ENCODE measurements at regions not wholly inside any gene's neighbourhood (a gene's known extent, or its start where the extent isn't known, plus 50 kb on each side); places are given as distances from the start of the nearest gene placed in this dataset.
"Not testable (repeated sequence)": the region's sequence is repeated elsewhere in the genome, so short reads cannot be mapped to it uniquely, and the experiment has no call there.

GRCh38 chr4:184280137-184280536 is 62.5 kb upstream of the ENPP6 start:
- DNase-seq = no peak

- no peak for DNase-seq
Observed at GRCh38 chr4:184279496-184280061, 61.9 kb upstream of the ENPP6 start.

- DNase-seq = not testable (repeated sequence)
Observed at GRCh38 chr4:184277769-184278168, 60.1 kb upstream of the ENPP6 start.

DNA sequence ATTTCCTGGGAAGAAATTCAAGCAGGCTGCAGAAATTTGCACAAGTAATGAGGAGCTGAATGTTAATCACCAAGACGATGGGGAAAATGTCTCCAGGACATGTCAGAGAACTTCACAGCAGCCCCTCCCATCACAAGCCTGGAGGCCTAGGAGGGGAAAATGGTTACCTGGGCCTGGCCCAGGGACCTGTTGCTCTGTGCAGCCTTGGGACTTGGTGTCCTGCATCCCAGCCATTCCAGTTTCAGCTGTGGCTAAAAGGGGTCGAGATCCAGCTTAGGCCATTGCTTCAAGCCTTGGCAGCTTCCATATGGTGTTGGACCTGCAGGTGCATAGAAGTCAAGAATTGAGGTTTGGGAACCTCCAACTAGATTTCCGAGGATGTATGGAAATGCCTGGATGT is 59.3 kb upstream of the ENPP6 start:
- not testable (repeated sequence) for DNase-seq

DNA sequence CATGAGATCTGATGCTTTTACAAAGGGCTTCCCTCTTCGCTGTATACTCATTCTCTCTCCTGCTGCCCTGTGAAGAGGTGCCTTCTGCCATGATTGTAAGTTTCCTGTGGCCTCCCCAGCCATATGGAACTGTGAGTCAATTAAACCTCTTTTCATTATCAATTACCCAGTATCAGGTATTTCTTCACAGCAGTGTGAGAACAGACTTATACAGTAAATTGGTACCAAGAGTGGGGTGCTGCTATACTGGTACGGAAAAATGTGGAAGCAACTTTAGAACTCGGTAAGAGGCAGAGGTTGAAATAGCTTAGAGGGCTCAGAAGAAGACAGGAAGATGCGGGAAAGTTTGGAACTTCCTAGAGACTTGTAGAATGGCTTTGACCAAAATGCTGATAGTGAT is 58.7 kb upstream of the ENPP6 start:
- not testable (repeated sequence) for DNase-seq

GRCh38 chr4:184275766-184276165 is 58.1 kb upstream of the ENPP6 start:
- DNase-seq = no peak

- no peak for DNase-seq
Observed at GRCh38 chr4:184274286-184274951, 56.7 kb upstream of the ENPP6 start.

DNA sequence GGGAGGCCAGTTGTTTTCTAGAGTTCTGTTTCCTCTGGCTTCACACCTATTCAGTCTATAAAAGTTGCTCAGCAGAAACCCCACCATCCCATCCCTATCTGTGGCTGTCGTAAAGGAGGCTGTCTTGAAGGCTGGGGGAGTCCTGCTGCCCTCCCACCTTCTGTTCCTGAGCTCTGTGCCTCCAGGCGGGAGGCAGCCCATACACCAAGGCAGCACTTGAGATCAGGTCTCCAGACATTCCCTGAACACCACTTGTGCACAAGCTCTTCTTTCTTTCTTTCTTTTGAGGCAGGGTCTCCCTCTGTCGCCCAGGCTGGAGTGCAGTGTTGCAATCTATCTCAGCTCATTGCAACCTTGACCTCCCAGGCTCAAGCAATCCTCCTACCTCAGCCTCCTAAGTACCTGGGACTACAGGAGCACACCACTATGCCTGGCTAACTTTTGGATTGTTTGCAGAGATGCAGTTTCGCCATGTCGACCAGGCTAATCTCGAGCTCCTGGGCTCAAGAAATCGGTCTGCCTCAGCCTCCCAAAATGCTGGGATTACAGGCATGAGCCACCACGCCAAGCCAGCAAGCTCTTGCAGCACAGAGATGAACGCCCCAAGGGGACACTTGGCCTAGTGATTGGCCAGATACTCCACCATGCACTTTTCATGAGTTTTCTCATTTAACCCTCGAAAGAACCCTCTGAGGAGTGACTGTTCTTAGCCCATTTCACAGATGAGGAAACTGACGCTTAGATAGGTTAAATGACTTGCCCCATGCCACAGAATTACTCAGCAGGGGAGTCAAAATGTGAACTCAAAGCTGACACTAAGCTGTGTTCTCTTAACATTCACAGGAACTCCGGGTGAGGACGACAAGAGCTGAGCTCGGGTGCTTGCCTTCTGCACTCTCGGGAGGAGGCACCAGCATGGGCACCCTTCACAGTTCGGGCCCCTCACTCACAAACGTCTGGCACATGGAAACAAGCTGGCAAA is 55.8 kb upstream of the ENPP6 start:
- DNase-seq = no peak

- DNase-seq = no peak
Observed at GRCh38 chr4:184270808-184271413, 53.2 kb upstream of the ENPP6 start.

GRCh38 chr4:184269879-184270430 is 52.3 kb upstream of the ENPP6 start:
- no peak for DNase-seq

DNA sequence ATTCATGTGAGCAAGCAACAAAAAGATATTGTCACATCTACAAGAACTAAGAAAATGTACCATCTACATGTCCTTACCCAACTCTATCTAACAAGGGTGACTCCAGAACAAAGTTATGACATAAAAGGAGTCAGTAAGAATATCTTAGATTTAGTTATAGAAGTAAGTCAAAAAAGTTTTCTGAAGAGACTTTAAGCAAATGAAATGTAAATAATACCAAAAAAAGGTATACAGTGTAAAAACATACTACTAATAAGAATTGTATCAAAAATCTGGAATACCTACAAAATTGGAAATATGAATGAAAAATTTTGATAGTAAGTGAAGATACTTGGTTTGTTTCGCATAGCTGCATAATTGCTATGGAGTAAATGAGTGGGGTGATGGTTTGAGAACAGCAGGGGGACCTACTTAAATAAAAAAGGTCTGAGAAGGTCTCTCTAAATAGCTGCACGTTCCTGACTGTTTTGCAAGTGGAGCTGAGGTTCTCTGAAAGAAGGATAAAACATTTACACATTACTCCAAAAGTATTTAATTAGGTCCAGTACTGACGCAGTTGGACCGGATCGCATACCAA is 51.0 kb upstream of the ENPP6 start:
- no peak for DNase-seq

- DNase-seq = peak; percentile 84
Observed at GRCh38 chr4:184267673-184268583, 50.3 kb upstream of the ENPP6 start.
